GM12878 (cell line): ENCODE measurements at regions not wholly inside any gene's neighbourhood (a gene's known extent, or its start where the extent isn't known, plus 50 kb on each side); places are given as distances from the start of the nearest gene placed in this dataset.

Source experiments
- ATAC-seq: fragments of 200-7000 bp; cut with Tn5 transposase; 3 replicates; pipeline ENCODE4 v1.9.1; 2020; ENCODE audit warnings: mild to moderate bottlenecking, moderate library complexity
- BruUV-seq: library from RNA; stranded (reverse); fragments of 400-500 nt; replicated peaks from 2 replicates; lab custom pipeline; 2021; lab: Mats Ljungman, UMichigan
- CTCF ChIA-PET: fragments of 300-600 bp; sonication (Branson Sonifier 250); formaldehyde crosslinking; extraction: SDS; loops from one replicate; lab custom pipeline; 2021; ENCODE audit warnings: inconsistent platforms; lab: Yijun Ruan, JAX
- POLR2A ChIA-PET: fragments of 350-600 bp; formaldehyde crosslinking; extraction: SDS; loops from one replicate; lab custom pipeline; 2021; ENCODE audit warnings: inconsistent platforms; lab: Charles Lee
- RAD21 ChIA-PET: fragments of 300-600 bp; sonication (Branson Sonifier 250); formaldehyde crosslinking; loops from one replicate; lab custom pipeline; 2023; ENCODE audit warnings: antibody characterized with exemption; ENCODE audit not compliant: unreplicated experiment; lab: Charles Lee
- SMC1A ChIA-PET: fragments of 300-600 bp; sonication (Branson Sonifier 250); formaldehyde crosslinking; loops from one replicate; lab custom pipeline; 2023; ENCODE audit not compliant: unreplicated experiment, uncharacterized antibody; lab: Charles Lee
- DNase-seq: peaks from one replicate; pipeline ENCODE4 v3.0.0-alpha.2; 2011; ENCODE audit warnings: low read depth, low spot score
- FAIRE-seq: peaks from 3 replicates; lab custom pipeline; 2011; peaks lifted over from hg19 to GRCh38; lab: Jason Lieb, UNC
- H2AFZ ChIP-seq: 2 replicates; pipeline ENCODE4 v1.6.0; 2011; ENCODE audit warnings: low read depth, low read length, control low read depth; ENCODE audit not compliant: control insufficient read depth
- H3K27ac ChIP-seq: 2 replicates; pipeline ENCODE4 v1.5.1; 2011; ENCODE audit warnings: control low read depth; ENCODE audit not compliant: control insufficient read depth, insufficient read depth
- H3K27me3 ChIP-seq, 2 experiments: replicated peaks in 1 of 2; 2 replicates each; pipeline versions ENCODE4 v1.6.0 to v1.6.1; 2011; ENCODE audit warnings: low read length in 1 of 2; ENCODE audit not compliant: control insufficient read depth in 2 of 2, insufficient read depth in 2 of 2
- H3K36me3 ChIP-seq, 2 experiments: 2 replicates each; pipeline ENCODE4 v1.5.1; 2011; ENCODE audit warnings: low read length in 1 of 2; ENCODE audit not compliant: control insufficient read depth in 2 of 2, insufficient read depth in 2 of 2
- H3K4me1 ChIP-seq: 2 replicates; pipeline ENCODE4 v1.6.1; 2011; ENCODE audit warnings: mild to moderate bottlenecking, low read length, moderate library complexity, mixed read lengths; ENCODE audit not compliant: control insufficient read depth, insufficient read depth
- H3K4me2 ChIP-seq: 2 replicates; pipeline ENCODE4 v1.6.0; 2011; ENCODE audit warnings: control low read depth; ENCODE audit not compliant: control insufficient read depth, insufficient read depth
- H3K4me3 ChIP-seq: fragments of 200-600 bp; sonication (generic); 2 replicates; pipeline ENCODE4 v1.5.1; 2016
- H3K79me2 ChIP-seq: 2 replicates; pipeline ENCODE4 v1.6.0; 2011; ENCODE audit warnings: low read length; ENCODE audit not compliant: control insufficient read depth, insufficient read depth
- H3K9ac ChIP-seq: 2 replicates; pipeline ENCODE4 v1.8.0; 2011; ENCODE audit warnings: low read length, control low read depth, mixed read lengths; ENCODE audit not compliant: control insufficient read depth, insufficient read depth
- H3K9me3 ChIP-seq: replicated peaks from 3 replicates; pipeline ENCODE4 v1.5.1; 2011; ENCODE audit warnings: mild to moderate bottlenecking, low read length; ENCODE audit not compliant: control insufficient read depth, insufficient read depth
- H4K20me1 ChIP-seq: 2 replicates; pipeline ENCODE4 v1.6.0; 2011; ENCODE audit not compliant: control insufficient read depth, insufficient read depth
- BMI1 ChIP-seq: fragments of 450-650 bp; IDR thresholded peaks from 2 replicates; pipeline ENCODE4 v1.6.1; 2016; ENCODE audit warnings: mild to moderate bottlenecking, moderate library complexity, borderline replicate concordance
- FOXM1 ChIP-seq: IDR thresholded peaks from 2 replicates; pipeline ENCODE4 v1.6.1; 2012; ENCODE audit warnings: low read depth, mild to moderate bottlenecking, inconsistent platforms, low read length, moderate library complexity
- MTA2 ChIP-seq: fragments of 450-650 bp; IDR thresholded peaks from 2 replicates; pipeline ENCODE4 v1.6.1; 2016; ENCODE audit warnings: low read depth, mild to moderate bottlenecking, moderate library complexity
- NFIC ChIP-seq: IDR thresholded peaks from 2 replicates; pipeline ENCODE4 v1.6.1; 2012; ENCODE audit warnings: low read depth, mild to moderate bottlenecking, inconsistent platforms, low read length, moderate library complexity
- TBL1XR1 ChIP-seq: IDR thresholded peaks from 2 replicates; pipeline ENCODE4 v1.6.1; 2012; ENCODE audit warnings: low read depth, low read length, improper control_type of control experiment
- TCF7 ChIP-seq: IDR thresholded peaks from 2 replicates; pipeline ENCODE4 v1.6.1; 2014; ENCODE audit warnings: antibody characterized with exemption, borderline replicate concordance
- ZNF274 ChIP-seq: IDR thresholded peaks from one replicate; pipeline ENCODE4 v1.8.0; 2011; ENCODE audit not compliant: insufficient read length, insufficient read depth
- WGBS: methylation state at CpG from one replicate; pipeline ENCODE4 v1.1.6; 2016; ENCODE audit warnings: low lambda C conversion rate; ENCODE audit not compliant: insufficient replicate concordance, insufficient coverage; ENCODE audit errors: missing lambda C conversion rate; 5-methylcytosine and 5-hydroxymethylcytosine counted together
- in situ Hi-C: fragments of 300-500 bp; cut with MboI; formaldehyde crosslinking; loops from 9 replicates; pipeline ENCODE4 v1.14.3; 2018; ENCODE audit warnings: mixed read lengths
- intact Hi-C: fragments of 100-400 bp; cut with micrococcal nuclease; formaldehyde crosslinking; loops from one replicate; pipeline ENCODE4 v1.14.2; 2022; ENCODE audit not compliant: unreplicated experiment
- TF ChIP-seq, protein P1 (sequence below): fragments of 450-650 bp; IDR thresholded peaks from 2 replicates; pipeline ENCODE4 v1.6.1; 2017; ENCODE audit warnings: mild to moderate bottlenecking, moderate library complexity
- TF ChIP-seq, protein P2 (sequence below): fragments of 450-650 bp; conservative IDR thresholded peaks from 2 replicates; pipeline ENCODE4 v1.6.1; 2017; ENCODE audit warnings: mild to moderate bottlenecking, moderate library complexity
- TF ChIP-seq, protein P3 (sequence below): IDR thresholded peaks from 2 replicates; pipeline ENCODE4 v1.6.1; 2011; ENCODE audit warnings: low read depth, low read length, improper control_type of control experiment, borderline replicate concordance

DNA sequence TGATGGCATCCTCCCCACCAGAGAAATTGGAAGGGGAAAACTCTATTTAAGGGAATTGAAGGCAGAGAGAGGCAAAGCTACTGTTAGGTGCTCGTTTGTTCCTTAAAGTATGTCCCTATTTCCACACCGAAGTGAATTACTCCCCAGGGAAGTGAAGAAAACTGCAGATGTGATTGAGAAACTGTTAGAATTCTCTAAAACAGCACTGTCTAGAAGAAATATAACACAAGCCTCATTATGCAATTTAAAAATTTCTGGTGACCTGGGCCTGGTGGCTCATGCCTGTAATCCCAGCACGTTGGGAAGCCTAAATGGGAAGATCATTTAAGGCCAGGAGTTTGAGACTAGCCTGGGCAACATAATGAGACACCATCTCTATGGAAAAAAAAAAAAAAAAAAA, 305.0 kb downstream of the SHQ1 start:
- H3K4me1 ChIP-seq = peaks cover 6% of the 10 kb centered on the region; the same call in 1 of the 2 replicates
- ChIA-PET SMC1A (no interaction called here), RAD21 (no interaction called here), POLR2A (no interaction called here), CTCF (no interaction called here)
- no peaks in the 10 kb centered on the region for H3K27me3 ChIP-seq
- H3K4me3 ChIP-seq = no peak overlapping the region
- no peaks in the 10 kb centered on the region for H4K20me1 ChIP-seq
- 32% methylated on average over 3 of the region's 3 CpGs for WGBS
- DNase-seq (no peak), ATAC-seq (no peak), FAIRE-seq (no peak)
- no peak overlapping the region for H3K9ac ChIP-seq
- in situ Hi-C loops = no loop called here
- intact Hi-C loops = no loop called here
- H2AFZ ChIP-seq = no peak overlapping the region
- no peak overlapping the region for H3K4me2 ChIP-seq
- no TSS peak for BruUV-seq
- H3K79me2 ChIP-seq = no peaks in the 10 kb centered on the region
- H3K36me3 ChIP-seq = no peaks in the 10 kb centered on the region
- H3K9me3 ChIP-seq = peaks cover 4% of the 10 kb centered on the region; the same call in 1 of the 3 replicates
- no peak for TF ChIP-seq ZNF274
- TF ChIP-seq, protein P1, sequence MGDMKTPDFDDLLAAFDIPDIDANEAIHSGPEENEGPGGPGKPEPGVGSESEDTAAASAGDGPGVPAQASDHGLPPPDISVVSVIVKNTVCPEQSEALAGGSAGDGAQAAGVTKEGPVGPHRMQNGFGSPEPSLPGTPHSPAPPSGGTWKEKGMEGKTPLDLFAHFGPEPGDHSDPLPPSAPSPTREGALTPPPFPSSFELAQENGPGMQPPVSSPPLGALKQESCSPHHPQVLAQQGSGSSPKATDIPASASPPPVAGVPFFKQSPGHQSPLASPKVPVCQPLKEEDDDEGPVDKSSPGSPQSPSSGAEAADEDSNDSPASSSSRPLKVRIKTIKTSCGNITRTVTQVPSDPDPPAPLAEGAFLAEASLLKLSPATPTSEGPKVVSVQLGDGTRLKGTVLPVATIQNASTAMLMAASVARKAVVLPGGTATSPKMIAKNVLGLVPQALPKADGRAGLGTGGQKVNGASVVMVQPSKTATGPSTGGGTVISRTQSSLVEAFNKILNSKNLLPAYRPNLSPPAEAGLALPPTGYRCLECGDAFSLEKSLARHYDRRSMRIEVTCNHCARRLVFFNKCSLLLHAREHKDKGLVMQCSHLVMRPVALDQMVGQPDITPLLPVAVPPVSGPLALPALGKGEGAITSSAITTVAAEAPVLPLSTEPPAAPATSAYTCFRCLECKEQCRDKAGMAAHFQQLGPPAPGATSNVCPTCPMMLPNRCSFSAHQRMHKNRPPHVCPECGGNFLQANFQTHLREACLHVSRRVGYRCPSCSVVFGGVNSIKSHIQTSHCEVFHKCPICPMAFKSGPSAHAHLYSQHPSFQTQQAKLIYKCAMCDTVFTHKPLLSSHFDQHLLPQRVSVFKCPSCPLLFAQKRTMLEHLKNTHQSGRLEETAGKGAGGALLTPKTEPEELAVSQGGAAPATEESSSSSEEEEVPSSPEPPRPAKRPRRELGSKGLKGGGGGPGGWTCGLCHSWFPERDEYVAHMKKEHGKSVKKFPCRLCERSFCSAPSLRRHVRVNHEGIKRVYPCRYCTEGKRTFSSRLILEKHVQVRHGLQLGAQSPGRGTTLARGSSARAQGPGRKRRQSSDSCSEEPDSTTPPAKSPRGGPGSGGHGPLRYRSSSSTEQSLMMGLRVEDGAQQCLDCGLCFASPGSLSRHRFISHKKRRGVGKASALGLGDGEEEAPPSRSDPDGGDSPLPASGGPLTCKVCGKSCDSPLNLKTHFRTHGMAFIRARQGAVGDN = no peak
- H3K27ac ChIP-seq = no peak overlapping the region

DNA sequence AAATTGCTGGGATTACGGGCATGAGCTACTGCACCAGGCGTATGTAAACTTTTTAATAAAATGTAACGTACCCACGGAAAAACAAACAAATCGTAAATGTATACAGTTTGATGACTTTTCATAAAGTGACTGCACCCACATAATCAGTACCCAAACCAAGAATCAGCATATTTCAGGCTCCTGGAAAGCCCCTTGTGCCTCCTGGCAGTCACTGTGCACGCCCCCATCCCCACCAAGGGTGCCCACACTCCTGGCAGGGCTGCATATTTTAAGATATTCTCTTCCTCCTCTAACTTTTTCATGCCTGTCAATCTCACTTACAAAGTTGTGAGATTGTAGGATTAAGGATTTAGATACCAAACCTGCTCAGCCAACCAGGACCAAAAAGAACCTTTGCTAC, 305.5 kb downstream of the SHQ1 start:
- Histone ChIP-seq H3K36me3 (no peaks in the 10 kb centered on the region), H3K9me3 (peaks cover 4% of the 10 kb centered on the region; the same call in 1 of the 3 replicates), H3K9ac (no peak overlapping the region), H2AFZ (no peak overlapping the region), H3K4me2 (no peak overlapping the region), H4K20me1 (no peaks in the 10 kb centered on the region), H3K79me2 (no peaks in the 10 kb centered on the region), H3K4me3 (no peak overlapping the region), H3K27me3 (no peaks in the 10 kb centered on the region), H3K4me1 (peaks cover 11% of the 10 kb centered on the region), H3K27ac (no peak overlapping the region)
- SMC1A ChIA-PET = no interaction called here
- no peak for TF ChIP-seq BMI1
- no peak for TF ChIP-seq FOXM1
- TF ChIP-seq NFIC = no peak
- no peak for TF ChIP-seq MTA2
- no peak for TF ChIP-seq ZNF274
- TF ChIP-seq, protein P2, sequence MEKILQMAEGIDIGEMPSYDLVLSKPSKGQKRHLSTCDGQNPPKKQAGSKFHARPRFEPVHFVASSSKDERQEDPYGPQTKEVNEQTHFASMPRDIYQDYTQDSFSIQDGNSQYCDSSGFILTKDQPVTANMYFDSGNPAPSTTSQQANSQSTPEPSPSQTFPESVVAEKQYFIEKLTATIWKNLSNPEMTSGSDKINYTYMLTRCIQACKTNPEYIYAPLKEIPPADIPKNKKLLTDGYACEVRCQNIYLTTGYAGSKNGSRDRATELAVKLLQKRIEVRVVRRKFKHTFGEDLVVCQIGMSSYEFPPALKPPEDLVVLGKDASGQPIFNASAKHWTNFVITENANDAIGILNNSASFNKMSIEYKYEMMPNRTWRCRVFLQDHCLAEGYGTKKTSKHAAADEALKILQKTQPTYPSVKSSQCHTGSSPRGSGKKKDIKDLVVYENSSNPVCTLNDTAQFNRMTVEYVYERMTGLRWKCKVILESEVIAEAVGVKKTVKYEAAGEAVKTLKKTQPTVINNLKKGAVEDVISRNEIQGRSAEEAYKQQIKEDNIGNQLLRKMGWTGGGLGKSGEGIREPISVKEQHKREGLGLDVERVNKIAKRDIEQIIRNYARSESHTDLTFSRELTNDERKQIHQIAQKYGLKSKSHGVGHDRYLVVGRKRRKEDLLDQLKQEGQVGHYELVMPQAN = no peak
- TF ChIP-seq, protein P3, sequence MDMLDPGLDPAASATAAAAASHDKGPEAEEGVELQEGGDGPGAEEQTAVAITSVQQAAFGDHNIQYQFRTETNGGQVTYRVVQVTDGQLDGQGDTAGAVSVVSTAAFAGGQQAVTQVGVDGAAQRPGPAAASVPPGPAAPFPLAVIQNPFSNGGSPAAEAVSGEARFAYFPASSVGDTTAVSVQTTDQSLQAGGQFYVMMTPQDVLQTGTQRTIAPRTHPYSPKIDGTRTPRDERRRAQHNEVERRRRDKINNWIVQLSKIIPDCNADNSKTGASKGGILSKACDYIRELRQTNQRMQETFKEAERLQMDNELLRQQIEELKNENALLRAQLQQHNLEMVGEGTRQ = no peak
- no peak for TF ChIP-seq TCF7
- no peak for TF ChIP-seq TBL1XR1
- FAIRE-seq = no peak
- CTCF ChIA-PET = no interaction called here
- 48% methylated on average over 6 of the region's 6 CpGs for WGBS
- RAD21 ChIA-PET = no interaction called here
- ATAC-seq = no peak
- intact Hi-C loops (no loop called here), in situ Hi-C loops (no loop called here)
- no peak for DNase-seq
- no TSS peak for BruUV-seq
- POLR2A ChIA-PET = no interaction called here
